GM18868 (cell line): ENCODE measurements at regions not wholly inside any gene's neighbourhood (a gene's known extent, or its start where the extent isn't known, plus 50 kb on each side); places are given as distances from the start of the nearest gene placed in this dataset.
A peak's percentile ranks its signal among the peaks of the same experiment; 100 is the strongest.

Experiments used
- ATAC-seq: cut with Tn5 transposase; IDR thresholded peaks from one replicate; pipeline ENCODE4 v1.9.1; 2021; ENCODE audit warnings: mild to moderate bottlenecking, moderate library complexity; ENCODE audit not compliant: unreplicated experiment

- no peak for ATAC-seq
Observed at GRCh38 chr11:28470180-28470579, 362.0 kb downstream of the METTL15 start.

GRCh38 chr11:28466506-28466905, 358.3 kb downstream of the METTL15 start:
- no peak for ATAC-seq

GRCh38 chr11:28464252-28464867, 356.2 kb downstream of the METTL15 start:
- ATAC-seq: peak; percentile 38

- no peak for ATAC-seq
Observed at GRCh38 chr11:28463826-28464225, 355.6 kb downstream of the METTL15 start.

- ATAC-seq: no peak
Observed at GRCh38 chr11:28461846-28462245, 353.7 kb downstream of the METTL15 start.

GRCh38 chr11:28461338-28461737, 353.1 kb downstream of the METTL15 start:
- ATAC-seq: no peak

- no peak for ATAC-seq
Observed at GRCh38 chr11:28460348-28460747, 352.2 kb downstream of the METTL15 start.

- no peak for ATAC-seq
Observed at GRCh38 chr11:28459912-28460311, 351.7 kb downstream of the METTL15 start.

- ATAC-seq: no peak
Observed at GRCh38 chr11:28457481-28458065, 349.4 kb downstream of the METTL15 start.

GRCh38 chr11:28448186-28448585, 340.0 kb downstream of the METTL15 start:
- ATAC-seq: no peak

- ATAC-seq: no peak
Observed at GRCh38 chr11:28447226-28447625, 339.0 kb downstream of the METTL15 start.

GRCh38 chr11:28442131-28442530, 333.9 kb downstream of the METTL15 start:
- ATAC-seq: no peak

GRCh38 chr11:28439403-28439802, 331.2 kb downstream of the METTL15 start:
- no peak for ATAC-seq

- ATAC-seq: no peak
Observed at GRCh38 chr11:28420099-28420498, 311.9 kb downstream of the METTL15 start.

GRCh38 chr11:28417601-28418323, 309.6 kb downstream of the METTL15 start:
- no peak for ATAC-seq

GRCh38 chr11:28412029-28412428, 303.8 kb downstream of the METTL15 start:
- no peak for ATAC-seq

- no peak for ATAC-seq
Observed at GRCh38 chr11:28401446-28401845, 293.3 kb downstream of the METTL15 start.

- ATAC-seq: no peak
Observed at GRCh38 chr11:28400331-28401100, 292.3 kb downstream of the METTL15 start.

GRCh38 chr11:28393348-28393747, 285.2 kb downstream of the METTL15 start:
- ATAC-seq: no peak

- no peak for ATAC-seq
Observed at GRCh38 chr11:28384418-28384817, 276.2 kb downstream of the METTL15 start.

GRCh38 chr11:28383456-28383855, 275.3 kb downstream of the METTL15 start:
- ATAC-seq: no peak
